ENCODE measurements at regions not wholly inside any gene's neighbourhood (a gene's known extent, or its start where the extent isn't known, plus 50 kb on each side); places are given as distances from the start of the nearest gene placed in this dataset.

DNA sequence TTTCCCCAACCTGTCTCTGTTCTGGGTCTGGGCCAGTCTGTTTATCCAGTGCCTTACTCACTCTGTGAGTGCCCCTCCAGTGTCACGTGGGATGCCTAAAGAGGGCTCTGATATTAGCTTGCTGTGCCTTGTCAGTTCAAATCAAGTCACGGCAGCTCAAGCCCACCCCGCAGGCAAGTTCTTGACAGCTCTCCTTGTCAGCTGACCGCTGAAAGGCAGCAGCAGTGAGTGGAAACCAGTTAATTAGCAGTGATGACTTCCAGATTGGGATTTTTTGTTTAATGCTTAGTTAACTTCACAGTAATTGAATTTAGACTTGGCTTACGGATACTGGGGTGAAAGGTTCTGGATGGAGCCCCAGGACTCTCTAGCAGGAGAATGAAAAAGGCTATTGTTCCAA is 210.1 kb downstream of the PSAT1 start:
- no peak for DNase-seq

DNA sequence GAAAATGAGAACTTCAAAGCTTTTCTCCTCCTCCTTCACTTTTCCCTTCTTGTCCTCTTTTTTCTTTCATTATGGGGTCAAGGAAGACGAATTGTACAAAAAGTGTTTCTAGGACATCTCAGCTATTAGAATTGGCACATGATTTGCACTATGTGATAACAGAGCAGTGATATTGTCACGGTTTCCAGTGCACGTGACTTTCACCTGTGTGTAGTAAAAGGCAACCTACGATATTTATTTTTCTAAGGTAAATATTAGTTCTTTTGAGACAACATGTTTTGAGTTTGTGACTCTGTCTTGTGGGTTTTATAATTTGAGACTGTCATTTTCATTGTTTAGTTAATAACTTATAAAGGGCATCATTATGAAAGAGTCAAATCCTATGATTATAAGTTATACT is 213.1 kb downstream of the PSAT1 start:
- no peak for DNase-seq

DNA sequence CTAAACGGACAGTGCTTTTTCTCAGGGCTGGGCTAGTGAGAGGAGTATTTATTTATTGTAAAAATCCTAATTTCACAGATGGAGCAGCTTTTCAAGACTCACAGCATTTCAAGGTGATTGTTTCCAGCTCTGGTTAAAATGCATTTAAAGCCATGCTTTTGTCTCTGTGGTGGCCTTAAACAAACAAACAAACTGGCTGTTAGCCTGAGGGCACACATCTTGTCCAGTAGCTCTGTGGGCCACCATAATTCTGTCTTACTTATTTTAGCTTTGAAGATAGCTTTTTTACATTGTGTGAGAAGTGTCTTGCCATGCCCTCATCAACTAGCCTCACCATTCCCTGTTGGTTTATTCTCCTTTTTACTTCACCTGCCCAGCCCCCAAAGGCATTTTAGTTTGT is 218.2 kb downstream of the PSAT1 start:
- DNase-seq, result no peak

DNA sequence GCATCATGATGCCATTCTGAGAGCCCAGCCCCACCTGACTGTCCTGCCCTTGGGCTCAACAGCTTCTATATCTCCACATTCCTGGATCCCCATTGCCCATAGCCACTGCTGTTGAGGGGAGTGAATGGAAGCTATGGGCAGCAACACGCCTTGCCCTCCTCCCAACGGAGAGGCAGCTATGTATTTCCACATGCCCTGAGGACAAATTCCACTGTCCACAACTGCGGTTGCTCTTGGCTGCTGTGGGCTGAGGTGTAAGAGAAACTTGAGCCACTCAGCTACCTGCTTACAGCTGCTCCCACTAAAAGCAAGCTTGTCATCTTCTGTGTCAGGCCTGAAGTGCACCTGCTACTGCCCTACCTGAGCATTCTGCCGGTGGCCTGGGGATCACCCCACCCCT is 222.9 kb downstream of the PSAT1 start:
- DNase-seq, result no peak

DNA sequence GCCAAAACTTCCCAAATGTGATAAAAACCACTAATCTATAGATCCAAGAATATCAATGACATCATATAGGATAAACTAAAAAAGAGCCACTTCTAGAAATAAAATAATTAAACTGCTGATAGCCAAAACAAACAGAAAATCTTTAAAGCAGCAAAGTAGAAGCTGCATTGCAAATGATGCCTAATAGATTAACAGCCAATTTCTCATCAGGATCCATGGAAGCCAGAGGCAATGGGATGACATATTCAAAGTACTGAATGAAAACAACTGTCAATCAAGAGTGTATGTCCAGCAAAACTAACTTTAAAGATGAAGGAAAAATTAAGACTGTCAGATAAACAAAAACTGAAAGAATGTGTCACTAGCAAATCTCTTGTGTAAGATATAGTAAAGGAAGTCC is 224.8 kb downstream of the PSAT1 start:
- no peak for DNase-seq

DNA sequence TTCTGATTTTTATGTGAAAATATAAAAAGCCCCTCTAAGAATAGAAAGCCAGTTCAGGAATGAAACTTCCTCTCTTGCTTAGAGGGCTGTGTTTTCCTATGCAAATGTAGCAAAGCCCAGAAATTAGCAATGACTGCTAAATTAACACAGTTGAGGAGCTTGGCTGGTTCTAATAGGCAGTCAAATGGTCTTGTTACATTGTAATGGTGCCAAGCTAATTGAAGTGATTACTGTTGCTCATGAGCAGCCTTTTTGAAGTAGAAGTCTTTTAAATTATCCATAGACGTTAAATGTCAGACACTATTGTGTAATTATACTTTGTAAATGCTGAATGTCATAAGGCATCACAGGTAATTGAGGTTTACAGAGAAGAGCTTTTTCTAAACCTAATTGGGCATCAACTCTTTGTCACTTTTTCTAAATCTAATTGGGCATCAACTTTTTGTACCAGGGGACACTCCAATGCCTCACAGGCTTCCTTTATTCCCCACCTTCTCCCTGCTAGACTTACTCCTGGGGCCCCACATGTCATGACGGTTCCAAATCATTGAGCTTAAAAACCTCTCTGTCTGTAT is 229.1 kb downstream of the PSAT1 start:
- DNase-seq, result no peak

DNA sequence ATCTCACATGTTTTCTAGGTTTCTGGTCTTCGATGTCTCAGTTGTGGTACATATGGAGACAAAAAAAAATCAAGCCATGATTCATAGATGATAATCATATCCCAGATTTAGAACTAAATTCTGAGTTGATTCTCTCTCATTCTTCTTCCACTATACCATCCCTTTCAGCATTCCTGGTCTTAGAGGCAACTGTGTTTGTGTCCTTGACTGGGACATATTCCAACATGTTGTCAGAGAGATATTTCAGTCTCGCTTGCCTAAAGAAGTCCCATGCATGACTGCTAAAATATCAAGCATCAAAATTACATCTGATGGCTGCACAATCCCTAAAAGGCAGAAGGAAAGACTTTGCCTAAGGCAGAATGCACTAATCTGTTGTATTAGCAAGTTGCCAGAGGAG is 236.6 kb downstream of the PSAT1 start:
- no peak for DNase-seq

DNA sequence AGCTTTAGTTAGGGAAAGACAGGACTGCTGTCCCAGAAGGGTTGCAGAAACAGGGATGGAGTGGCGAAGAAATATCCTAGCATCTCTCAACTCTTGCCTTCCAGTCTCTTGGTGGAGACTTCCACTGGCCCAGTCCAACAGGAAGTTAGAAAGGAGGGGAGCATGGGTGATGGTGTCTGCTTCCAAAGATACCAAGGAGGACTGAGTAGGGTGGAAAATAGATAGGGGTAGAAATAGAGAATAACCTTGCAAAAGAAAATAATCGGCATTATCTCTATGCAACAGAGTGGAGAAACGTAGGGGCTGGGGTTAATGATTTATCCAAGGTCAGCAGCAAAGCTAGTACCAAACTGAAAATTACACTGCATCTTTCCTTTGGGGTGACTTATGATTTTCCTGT is 242.3 kb downstream of the PSAT1 start:
- DNase-seq, result no peak

DNA sequence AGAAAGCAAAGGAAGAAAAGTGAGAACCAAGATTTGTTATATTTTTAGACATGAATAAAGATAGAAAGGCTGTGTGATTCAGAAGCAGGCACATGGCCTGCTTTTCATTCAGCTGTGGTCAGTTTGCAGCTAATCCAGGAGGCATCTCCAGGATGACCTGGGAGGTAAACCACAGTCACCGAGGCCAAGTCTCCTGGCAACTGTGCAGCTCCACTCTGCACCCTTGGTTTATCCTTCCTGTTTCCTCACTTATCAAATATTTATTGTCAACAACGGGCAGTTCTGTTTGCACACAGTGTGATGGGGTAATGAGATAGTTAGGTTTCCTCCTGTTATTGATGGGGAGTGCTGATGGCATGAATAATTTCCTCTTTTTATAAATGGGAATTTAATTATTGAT is 243.0 kb downstream of the PSAT1 start:
- DNase-seq, result no peak

DNA sequence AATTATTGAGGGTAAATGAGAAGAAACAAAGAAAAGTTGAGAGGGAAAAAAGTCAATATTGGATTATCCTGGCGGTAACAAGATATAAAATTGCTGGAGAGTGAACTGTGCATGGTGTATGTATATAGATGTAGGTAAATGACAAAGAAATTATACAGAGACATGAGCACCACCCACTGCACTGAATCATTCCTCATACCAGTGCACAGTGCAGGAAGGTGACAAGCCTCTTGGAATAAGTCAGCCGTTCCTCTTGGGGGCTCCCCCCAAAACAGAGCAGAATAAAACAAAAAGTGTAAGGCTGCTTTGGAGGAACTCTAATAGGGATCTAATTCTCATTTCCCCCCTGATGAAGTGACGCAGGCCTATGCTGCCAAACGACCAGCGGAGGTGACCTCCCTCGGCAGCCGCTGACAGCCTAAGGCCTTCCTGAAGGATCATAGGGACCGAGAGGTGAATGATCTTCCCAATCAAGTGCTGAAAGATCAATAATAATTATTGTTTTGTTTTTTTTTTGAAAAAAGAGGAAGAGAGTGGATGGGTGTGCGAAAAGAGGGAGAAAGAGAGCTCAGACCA is 245.0 kb downstream of the PSAT1 start:
- no peak for DNase-seq

DNA sequence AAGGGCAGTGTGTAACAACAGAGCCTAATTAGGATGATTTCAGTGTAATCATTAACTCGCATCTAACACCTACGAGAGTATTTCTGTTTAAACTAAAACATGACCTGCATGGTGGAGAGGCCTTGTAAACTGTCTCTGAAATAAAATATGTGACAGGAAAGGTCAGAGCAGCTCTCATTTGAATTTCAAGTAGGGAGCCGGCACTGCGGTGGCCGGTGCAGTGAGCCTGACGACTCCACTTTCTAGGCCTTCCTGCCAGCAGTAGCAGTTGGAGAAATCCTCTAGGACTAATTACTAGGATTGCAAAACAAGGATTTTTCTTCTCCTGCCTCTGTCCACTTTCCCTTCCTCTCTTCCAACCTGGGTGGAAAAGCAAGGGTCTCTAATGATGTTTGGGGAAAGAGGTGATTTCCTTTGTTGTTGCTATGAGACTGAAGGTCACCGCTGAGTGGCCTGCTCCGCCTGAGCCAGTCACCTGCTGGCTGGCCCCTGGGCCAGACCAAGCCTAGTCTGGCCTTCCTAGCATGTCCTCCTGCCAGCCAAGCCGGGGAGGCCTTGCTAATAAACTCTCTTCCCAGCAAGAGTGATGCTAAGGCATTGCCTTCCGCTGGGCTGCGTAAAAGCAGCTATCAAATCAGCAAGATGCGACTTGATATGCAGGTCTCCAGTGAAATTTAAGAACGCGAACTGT is 245.7 kb downstream of the PSAT1 start:
- no peak for DNase-seq

DNA sequence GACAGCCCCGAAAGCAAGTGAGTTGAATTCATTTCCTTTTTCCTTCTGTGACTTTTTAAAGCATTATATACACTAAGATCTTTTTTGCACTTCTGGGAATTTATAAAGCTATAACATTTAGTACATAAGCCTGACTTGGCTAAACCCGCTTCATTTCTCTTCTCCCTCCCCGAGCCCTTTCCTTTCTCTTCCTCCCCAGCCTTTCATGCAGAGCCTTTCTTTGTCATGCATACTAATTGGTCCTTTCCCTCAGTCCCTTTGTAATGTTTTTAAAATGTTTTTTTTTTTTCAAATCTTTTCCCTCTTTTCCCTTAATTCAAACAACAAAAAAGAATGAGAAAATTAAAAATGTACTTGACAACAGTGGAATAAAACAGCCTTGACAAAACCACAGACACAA is 246.4 kb downstream of the PSAT1 start:
- no peak for DNase-seq

DNA sequence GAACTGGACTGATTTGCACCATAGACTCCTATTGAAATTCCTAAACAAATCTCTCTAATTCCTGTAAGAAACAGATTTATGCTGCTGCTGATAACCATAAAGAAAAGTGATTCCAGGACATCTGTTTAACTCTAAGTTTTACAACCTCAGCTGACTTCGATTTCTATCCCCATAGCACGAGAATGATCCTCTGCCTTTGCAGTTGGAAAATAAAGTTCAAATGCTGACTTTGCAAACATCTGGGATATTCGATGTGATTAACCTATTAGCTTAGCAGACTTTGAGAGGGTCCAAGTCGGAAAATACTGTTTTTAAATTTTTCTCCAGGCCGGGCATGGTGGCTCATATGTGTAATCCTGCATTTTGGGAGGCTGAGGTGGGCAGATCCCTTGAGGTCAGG is 247.3 kb downstream of the PSAT1 start:
- no peak for DNase-seq

DNA sequence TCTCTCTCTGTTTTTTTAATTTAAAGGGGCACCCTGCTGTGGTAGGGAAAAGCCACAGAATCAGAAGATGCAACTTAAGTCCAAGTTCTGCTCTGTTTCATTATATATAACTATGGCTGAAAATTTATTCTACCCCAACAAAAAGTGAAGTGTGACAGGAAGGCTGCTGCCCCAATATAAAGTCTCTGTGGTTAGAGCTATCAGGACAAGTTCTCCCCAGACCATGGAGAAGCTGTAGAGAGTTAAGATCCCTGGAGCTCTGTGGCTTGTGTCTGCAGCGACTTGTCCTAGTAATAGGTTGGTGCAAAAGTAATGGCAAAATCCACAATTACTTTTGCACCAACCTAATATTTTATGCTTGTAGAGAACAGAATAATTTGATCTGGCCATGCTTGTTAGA is 250.9 kb downstream of the PSAT1 start:
- no peak for DNase-seq

DNA sequence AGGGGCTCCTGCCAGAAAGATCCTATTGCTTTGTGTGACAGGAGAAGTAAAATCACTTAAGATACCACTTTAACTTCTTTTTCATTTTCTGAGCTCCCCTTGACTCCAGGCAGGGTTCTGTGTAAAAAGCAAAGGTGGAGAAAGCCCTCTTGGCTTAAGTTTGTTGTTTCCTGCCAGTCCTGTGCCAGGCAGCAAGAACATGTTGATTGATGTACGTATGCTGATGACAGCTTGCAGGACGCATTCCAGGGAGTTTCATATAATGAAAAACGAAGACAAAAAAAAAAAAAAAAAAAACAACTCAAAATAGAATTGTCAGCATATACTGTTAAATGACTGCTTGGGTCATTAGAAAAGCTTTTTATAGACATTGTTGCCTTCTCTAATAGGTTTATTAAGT is 251.7 kb downstream of the PSAT1 start:
- DNase-seq, result no peak

DNA sequence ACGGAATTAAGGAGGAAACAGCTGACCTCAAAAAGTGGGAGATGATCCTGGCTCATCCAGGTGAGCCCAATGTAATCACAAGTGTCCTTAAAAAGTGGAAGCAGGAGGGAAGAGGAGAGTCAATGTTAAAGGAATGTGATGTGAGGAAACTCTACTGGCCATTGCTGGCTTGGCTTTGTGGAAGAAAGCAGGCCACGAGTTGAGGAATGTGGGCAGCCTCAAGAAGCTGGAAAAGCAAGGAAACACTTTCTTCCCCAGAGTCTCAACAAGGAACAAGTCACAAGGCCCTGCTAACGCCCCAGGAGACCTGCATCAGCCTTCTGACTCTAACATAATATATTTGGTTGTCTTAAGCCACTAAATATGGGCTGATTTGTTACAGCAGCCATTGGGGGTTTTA is 252.8 kb downstream of the PSAT1 start:
- no peak for DNase-seq

DNA sequence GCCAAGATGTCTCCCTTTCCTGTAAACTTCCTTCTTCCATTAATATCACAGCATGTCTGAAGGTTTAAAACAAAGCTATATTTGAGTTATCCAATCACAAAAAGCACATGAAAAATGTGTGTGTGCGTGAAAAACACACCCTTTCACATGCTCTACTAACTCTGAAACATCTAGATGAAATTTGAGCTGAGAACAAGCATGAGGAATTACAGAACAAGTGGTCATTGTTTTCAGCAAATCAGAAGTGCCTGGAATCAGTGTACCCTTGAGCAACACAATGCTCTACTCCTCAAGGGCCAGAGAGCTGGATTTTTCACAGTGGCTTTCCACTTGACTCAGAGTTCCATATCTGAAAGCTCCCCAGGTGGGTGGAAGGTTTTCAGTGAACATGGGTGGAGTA is 255.9 kb downstream of the PSAT1 start:
- no peak for DNase-seq

DNA sequence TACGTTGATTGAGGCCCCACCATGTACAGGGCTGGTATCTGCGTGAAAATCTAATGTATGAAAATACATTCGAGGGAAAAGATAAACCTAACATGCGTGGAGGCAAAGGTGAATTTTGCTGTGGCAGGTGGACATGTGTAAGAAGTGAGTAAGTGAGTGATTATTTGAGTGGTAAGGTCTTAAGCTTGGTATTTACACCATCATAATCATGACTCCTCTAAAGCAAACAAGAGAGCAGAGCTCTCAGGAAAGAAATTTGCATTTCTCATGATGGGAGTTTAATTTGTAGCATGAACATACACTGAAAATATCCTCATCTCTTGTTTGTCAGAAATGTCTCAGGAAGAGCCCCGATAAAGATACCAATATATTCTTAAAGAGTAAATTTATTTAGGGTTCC is 260.6 kb downstream of the PSAT1 start:
- no peak for DNase-seq

DNA sequence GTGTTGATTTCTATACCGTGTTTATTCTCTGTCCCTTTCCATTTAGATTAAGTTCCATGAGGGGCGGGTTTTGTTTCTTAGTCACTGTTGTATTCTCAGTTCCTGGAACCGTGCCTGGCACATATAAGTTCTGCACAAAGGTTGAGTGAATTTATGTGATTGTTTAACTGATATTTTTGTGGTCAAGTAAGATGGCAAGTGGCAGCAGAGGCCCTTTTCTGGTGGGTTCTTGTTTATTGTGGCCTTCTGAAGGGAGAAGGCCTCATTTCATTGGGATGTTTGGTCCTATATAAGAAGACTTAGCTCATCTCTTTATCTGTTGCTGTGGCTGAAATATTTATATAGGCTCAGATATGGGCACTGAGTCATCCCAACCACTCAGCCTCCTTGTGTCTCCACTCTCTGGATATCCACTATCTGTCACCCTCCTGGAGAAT is 262.5 kb downstream of the PSAT1 start:
- no peak for DNase-seq

DNA sequence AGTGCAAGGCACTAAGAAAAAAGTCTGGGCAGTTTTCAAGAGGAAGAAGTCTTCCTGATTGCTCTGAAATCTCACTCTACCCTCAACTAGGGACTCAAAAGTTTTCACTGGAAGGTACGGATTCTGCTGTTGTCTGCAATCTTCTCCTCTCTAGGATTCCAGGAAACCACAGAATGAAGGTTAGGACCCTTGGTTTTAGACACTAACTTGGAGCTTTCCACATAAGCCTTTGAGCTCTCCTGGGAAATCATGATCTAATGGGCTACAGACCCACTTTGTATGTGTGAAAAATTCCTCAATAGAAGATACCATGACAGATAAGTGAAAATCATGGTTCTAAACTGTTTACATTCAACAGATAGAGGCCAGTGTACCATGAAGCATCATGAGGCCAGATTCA is 265.1 kb downstream of the PSAT1 start:
- DNase-seq, result no peak

DNA sequence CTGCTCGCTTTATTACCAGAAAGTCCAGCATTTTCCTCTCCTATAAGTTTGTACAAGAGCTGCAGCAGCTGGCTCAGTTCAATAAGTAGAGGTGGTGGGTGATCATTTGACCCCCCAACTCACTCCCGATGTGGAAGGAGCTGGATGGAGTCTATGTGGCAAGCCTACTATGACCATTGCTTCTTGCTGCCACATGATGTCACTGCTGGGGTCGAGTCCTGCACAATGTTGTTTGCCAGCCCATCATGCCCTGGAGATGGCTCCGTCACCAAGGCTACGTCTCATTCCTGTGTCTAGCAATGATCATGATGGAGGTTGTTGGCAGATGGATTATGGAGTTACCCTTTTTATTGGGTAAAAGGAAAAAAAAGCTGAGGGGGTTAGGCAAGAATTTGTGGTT is 266.3 kb downstream of the PSAT1 start:
- no peak for DNase-seq

DNA sequence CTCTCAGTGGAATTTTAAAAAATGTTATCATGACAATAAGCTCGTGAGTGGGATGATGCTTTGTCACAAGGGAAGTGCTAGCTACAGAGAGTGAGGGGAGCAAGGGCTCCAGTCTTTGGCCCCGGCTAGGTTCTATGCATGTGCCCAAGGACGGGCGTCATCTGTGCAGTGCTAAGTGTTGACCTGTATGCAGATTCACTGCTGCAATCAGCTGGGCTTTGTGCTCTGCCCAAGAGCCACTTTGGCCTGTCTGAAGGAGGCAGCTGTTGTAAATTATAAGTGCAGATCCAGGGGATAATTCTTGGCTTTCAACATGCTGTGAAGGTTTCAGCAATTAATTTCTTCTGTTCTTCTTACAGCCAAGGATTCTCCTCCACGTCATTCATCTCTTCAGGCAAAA is 268.6 kb downstream of the PSAT1 start:
- DNase-seq, result no peak

DNA sequence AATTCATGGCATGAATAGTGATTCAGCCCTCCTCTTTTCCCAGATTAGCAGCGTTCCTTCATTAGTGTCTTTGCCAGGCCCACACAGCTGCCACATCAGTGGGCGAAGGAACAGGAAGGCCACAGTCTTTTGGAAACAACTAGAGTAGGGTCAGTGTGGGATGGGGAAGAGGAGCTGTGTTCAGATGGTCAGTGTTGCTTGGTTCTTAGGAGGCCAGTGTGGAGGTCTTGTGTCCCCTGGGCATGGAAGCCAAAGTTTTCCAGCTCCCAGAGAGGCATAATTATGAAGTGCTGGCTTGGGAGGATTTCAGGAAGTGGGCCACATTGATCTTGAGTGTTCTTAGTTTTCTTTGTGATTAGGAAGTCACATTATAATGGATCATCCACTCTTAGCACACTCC is 269.6 kb downstream of the PSAT1 start:
- DNase-seq, result no peak

DNA sequence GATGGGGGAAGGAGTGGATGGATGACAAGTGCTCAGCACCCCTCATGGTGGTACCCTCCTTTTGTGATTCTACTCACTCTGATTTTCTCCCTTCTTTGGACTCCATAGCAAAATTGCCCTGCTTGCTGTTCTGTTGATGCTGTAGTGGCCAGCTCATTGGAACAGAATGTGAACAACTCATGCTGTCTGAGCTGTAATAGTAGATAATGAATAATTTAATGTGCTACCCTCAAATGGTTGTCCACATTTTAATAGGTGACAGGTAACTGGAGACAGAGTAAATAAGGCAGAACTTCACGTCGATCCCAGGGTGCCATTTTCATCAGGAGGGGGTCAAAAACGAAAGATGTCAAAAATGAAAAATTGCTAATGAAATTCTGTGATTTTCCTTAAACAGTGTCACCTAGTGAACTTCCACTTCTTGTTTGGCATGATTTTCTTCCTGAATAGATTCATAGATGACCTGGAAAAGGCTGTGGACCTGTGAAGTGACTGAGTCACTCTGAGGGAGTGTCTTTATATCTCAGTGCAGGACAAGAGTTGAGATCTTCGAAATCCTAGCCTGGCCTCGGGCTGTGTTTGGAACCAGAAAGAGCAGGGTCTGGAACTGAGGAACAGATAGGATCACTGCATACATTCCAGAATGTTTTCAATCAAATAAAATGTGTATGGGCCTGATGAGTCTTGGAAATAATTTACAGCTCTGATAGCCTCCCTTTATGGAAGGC is 270.2 kb downstream of the PSAT1 start:
- DNase-seq, result no peak

All from inflammatory macrophage treated with lipopolysaccharide for 1 hour (primary cell).